ENCODE measurements at regions not wholly inside any gene's neighbourhood (a gene's known extent, or its start where the extent isn't known, plus 50 kb on each side); places are given as distances from the start of the nearest gene placed in this dataset.

- no peak for DNase-seq
- TF ChIP-seq POLR2A (IDR thresholded peaks at IDR 0.05) (no peak), CTCF (IDR thresholded peaks at IDR 0.05) (no peak)
- Histone ChIP-seq H3K36me3 (no peaks in the 10 kb centered on the region), H3K4me3 (no peak overlapping the region), H3K9me3 (no peaks in the 10 kb centered on the region), H3K27ac (no peak overlapping the region), H3K4me1 (no peaks in the 10 kb centered on the region), H3K27me3 (no peaks in the 10 kb centered on the region)
Measured at GRCh38 chr5:107771926-107772325, 101.2 kb upstream of the EFNA5 start.

DNA sequence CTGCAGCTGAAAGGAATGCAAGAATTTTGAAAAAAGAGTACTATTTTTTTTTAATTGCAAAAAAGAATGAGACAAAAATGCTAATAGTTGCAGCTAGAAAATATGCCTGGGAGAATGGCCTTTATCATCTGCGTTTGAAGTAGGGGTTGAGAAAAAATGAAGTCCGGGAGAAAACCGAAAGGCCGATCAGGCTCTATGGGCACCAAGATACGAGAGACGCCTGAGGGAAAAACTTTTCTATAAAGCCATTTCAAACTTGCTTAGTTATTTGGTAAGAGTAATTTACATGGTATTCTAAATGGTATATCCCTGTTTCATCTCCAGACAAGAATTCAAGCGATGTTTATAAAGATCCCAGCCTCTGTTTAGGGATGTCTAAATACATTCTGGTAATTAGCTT, 99.3 kb upstream of the EFNA5 start:
- no peak overlapping the region for H3K4me3 ChIP-seq
- no peaks in the 10 kb centered on the region for H3K36me3 ChIP-seq
- no peaks in the 10 kb centered on the region for H3K27me3 ChIP-seq
- TF ChIP-seq CTCF (IDR thresholded peaks at IDR 0.05) (no peak), POLR2A (IDR thresholded peaks at IDR 0.05) (no peak)
- no peak for DNase-seq
- no peaks in the 10 kb centered on the region for H3K9me3 ChIP-seq
- no peak overlapping the region for H3K27ac ChIP-seq
- no peaks in the 10 kb centered on the region for H3K4me1 ChIP-seq

GRCh38 chr5:107769519-107769918, 98.8 kb upstream of the EFNA5 start:
- Histone ChIP-seq H3K27ac (no peak overlapping the region), H3K9me3 (no peaks in the 10 kb centered on the region), H3K4me3 (no peak overlapping the region), H3K4me1 (no peaks in the 10 kb centered on the region), H3K36me3 (no peaks in the 10 kb centered on the region), H3K27me3 (no peaks in the 10 kb centered on the region)
- DNase-seq: no peak
- TF ChIP-seq POLR2A (IDR thresholded peaks at IDR 0.05): no peak
- no peak for TF ChIP-seq CTCF (IDR thresholded peaks at IDR 0.05)

GRCh38 chr5:107766972-107767371, 96.2 kb upstream of the EFNA5 start:
- Histone ChIP-seq H3K4me3 (no peak overlapping the region), H3K36me3 (no peaks in the 10 kb centered on the region), H3K4me1 (no peaks in the 10 kb centered on the region), H3K9me3 (no peaks in the 10 kb centered on the region), H3K27ac (no peak overlapping the region), H3K27me3 (no peaks in the 10 kb centered on the region)
- no peak for TF ChIP-seq CTCF (IDR thresholded peaks at IDR 0.05)
- TF ChIP-seq POLR2A (IDR thresholded peaks at IDR 0.05): no peak
- DNase-seq: no peak

DNA sequence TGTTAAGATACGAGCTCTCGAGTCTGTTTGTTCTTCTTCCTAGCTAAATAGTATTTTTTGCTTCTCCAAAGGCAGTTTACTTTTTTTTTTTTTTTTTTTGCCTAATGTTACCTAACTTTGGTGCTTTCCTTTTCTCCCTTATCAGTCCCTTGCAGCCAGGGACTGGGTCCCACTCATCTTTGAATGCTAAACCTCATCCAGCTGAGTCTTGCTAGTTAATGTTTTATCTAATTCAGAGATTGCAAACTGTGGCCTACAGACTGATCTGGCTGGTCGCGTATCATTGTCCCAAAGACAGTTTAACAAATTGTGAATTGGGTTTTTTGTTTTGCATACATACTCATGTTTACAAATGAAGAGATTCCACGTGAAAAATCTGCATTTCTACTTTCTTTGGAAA, 95.7 kb upstream of the EFNA5 start:
- no peak overlapping the region for H3K4me3 ChIP-seq
- H3K27ac ChIP-seq: no peak overlapping the region
- TF ChIP-seq POLR2A (IDR thresholded peaks at IDR 0.05) (no peak), CTCF (IDR thresholded peaks at IDR 0.05) (no peak)
- H3K4me1 ChIP-seq: no peaks in the 10 kb centered on the region
- no peaks in the 10 kb centered on the region for H3K9me3 ChIP-seq
- H3K36me3 ChIP-seq: no peaks in the 10 kb centered on the region
- no peak for DNase-seq
- no peaks in the 10 kb centered on the region for H3K27me3 ChIP-seq

- TF ChIP-seq POLR2A (IDR thresholded peaks at IDR 0.05) (no peak), CTCF (IDR thresholded peaks at IDR 0.05) (no peak)
- Histone ChIP-seq H3K9me3 (no peaks in the 10 kb centered on the region), H3K4me1 (no peaks in the 10 kb centered on the region), H3K4me3 (no peak overlapping the region), H3K27ac (no peak overlapping the region), H3K36me3 (no peaks in the 10 kb centered on the region), H3K27me3 (no peaks in the 10 kb centered on the region)
- no peak for DNase-seq
Measured at GRCh38 chr5:107765805-107766063, 95.0 kb upstream of the EFNA5 start.
